DND-41 (cell line): ENCODE measurements at regions not wholly inside any gene's neighbourhood (a gene's known extent, or its start where the extent isn't known, plus 50 kb on each side); places are given as distances from the start of the nearest gene placed in this dataset.

Experiments used
- CTCF ChIP-seq: IDR thresholded peaks from 2 replicates; pipeline ENCODE4 v1.5.1; 2012; ENCODE audit warnings: borderline replicate concordance, low read length, moderate library complexity, mild to moderate bottlenecking; ENCODE audit not compliant: poor library complexity, severe bottlenecking; ENCODE audit errors: extremely low read depth
- EZH2 ChIP-seq: IDR thresholded peaks from 3 replicates; pipeline ENCODE4 v1.6.1; 2012; ENCODE audit warnings: borderline replicate concordance, low read depth, mild to moderate bottlenecking, moderate library complexity, low read length, inconsistent platforms; ENCODE audit not compliant: severe bottlenecking

GRCh38 chr2:180604077-180604476 lies 376.3 kb upstream of the UBE2E3 start:
- TF ChIP-seq CTCF (peak; percentile 59), EZH2 (no peak)
